ENCODE measurements at regions not wholly inside any gene's neighbourhood (a gene's known extent, or its start where the extent isn't known, plus 50 kb on each side); places are given as distances from the start of the nearest gene placed in this dataset.

DNA sequence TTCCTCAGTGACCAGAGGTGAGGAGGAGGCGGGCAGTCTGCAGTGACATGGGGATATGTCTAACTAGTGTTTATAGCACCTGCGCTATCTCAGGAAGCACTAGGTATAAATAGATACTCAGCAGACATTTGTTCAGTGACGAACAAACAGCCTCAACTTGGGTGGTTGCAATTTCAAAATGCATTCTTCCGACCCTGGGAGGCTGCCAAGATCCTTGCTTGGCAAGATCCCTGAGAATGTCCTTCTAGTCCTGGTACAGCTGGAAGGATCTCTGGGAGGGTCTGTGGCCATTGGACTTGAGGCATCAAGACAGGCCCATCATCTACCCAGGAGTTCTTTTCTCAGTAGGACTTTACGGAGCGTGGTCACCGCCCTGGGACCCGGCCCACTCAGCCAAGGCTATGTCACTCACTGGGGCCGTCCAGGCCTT, 299.5 kb downstream of the ZNF536 start:
- ATAC-seq = no peak
- H3K4me3 Mint-ChIP-seq = no peak overlapping the region
- CTCF ChIA-PET = interaction anchor here (1.0 kb wide), 1 partner anchor 25 kb away, joined by 3 read pairs; no protein-coding TSS in a partner anchor

More for the DNA sequence above, 299.5 kb downstream of the ZNF536 start:
- H3K9me3 Mint-ChIP-seq = no peaks in the 10 kb centered on the region
- H3K4me1 Mint-ChIP-seq = peaks cover 7% of the 10 kb centered on the region
- no peaks in the 10 kb centered on the region; the same call in 1 of the 2 replicates for H3K27me3 Mint-ChIP-seq (ENCODE audit: low read depth)
- no peak overlapping the region for H3K27ac Mint-ChIP-seq
- H3K36me3 Mint-ChIP-seq = no peaks in the 10 kb centered on the region
- DNase-seq (ENCODE audit: low spot score) = no peak
- TF ChIP-seq, protein P1, sequence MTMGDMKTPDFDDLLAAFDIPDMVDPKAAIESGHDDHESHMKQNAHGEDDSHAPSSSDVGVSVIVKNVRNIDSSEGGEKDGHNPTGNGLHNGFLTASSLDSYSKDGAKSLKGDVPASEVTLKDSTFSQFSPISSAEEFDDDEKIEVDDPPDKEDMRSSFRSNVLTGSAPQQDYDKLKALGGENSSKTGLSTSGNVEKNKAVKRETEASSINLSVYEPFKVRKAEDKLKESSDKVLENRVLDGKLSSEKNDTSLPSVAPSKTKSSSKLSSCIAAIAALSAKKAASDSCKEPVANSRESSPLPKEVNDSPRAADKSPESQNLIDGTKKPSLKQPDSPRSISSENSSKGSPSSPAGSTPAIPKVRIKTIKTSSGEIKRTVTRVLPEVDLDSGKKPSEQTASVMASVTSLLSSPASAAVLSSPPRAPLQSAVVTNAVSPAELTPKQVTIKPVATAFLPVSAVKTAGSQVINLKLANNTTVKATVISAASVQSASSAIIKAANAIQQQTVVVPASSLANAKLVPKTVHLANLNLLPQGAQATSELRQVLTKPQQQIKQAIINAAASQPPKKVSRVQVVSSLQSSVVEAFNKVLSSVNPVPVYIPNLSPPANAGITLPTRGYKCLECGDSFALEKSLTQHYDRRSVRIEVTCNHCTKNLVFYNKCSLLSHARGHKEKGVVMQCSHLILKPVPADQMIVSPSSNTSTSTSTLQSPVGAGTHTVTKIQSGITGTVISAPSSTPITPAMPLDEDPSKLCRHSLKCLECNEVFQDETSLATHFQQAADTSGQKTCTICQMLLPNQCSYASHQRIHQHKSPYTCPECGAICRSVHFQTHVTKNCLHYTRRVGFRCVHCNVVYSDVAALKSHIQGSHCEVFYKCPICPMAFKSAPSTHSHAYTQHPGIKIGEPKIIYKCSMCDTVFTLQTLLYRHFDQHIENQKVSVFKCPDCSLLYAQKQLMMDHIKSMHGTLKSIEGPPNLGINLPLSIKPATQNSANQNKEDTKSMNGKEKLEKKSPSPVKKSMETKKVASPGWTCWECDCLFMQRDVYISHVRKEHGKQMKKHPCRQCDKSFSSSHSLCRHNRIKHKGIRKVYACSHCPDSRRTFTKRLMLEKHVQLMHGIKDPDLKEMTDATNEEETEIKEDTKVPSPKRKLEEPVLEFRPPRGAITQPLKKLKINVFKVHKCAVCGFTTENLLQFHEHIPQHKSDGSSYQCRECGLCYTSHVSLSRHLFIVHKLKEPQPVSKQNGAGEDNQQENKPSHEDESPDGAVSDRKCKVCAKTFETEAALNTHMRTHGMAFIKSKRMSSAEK (CRISPR knock-in tag; IDR thresholded peaks at IDR 0.05; ENCODE audit: borderline replicate concordance) = no peak
- TF ChIP-seq STAT6 (CRISPR knock-in tag; conservative IDR thresholded peaks at IDR 0.05; ENCODE audit: low read depth) = no peak
- TF ChIP-seq SMAD3 (CRISPR knock-in tag; IDR thresholded peaks at IDR 0.05; ENCODE audit: borderline replicate concordance) = no peak
- no peak for TF ChIP-seq ARID4B (CRISPR knock-in tag; IDR thresholded peaks at IDR 0.05; ENCODE audit: borderline replicate concordance)
- no peak for TF ChIP-seq GRHL2 (CRISPR knock-in tag; IDR thresholded peaks at IDR 0.05; ENCODE audit: insufficient replicate concordance, severe bottlenecking)
- TF ChIP-seq ZNF219 (CRISPR knock-in tag; IDR thresholded peaks at IDR 0.05; ENCODE audit: borderline replicate concordance) = no peak
- TF ChIP-seq AR (CRISPR knock-in tag; IDR thresholded peaks at IDR 0.05) = no peak
- POLR2A ChIA-PET = no interaction called here
